Astrocyte of the cerebellum (primary cell): ENCODE measurements at regions not wholly inside any gene's neighbourhood (a gene's known extent, or its start where the extent isn't known, plus 50 kb on each side); places are given as distances from the start of the nearest gene placed in this dataset.

ENCODE experiments used
- DNase-seq: peaks from one replicate; pipeline ENCODE4 v3.0.0-alpha.2; 2011; ENCODE audit warnings: low read depth
- H3K4me3 ChIP-seq: 2 replicates; pipeline ENCODE4 v1.5.1; 2011; ENCODE audit warnings: mild to moderate bottlenecking, low read depth, low read length, moderate library complexity
- in situ Hi-C: cut with HindIII; loops from 2 replicates; pipeline ENCODE4 v1.10.0; 2017; ENCODE audit warnings: low sequenced_read_pairs
- TF ChIP-seq, protein P1 (sequence below): IDR thresholded peaks from 2 replicates; pipeline ENCODE4 v1.5.1; 2012; ENCODE audit warnings: low read length, low read depth, moderate library complexity, mild to moderate bottlenecking; ENCODE audit errors: missing control alignments

DNA sequence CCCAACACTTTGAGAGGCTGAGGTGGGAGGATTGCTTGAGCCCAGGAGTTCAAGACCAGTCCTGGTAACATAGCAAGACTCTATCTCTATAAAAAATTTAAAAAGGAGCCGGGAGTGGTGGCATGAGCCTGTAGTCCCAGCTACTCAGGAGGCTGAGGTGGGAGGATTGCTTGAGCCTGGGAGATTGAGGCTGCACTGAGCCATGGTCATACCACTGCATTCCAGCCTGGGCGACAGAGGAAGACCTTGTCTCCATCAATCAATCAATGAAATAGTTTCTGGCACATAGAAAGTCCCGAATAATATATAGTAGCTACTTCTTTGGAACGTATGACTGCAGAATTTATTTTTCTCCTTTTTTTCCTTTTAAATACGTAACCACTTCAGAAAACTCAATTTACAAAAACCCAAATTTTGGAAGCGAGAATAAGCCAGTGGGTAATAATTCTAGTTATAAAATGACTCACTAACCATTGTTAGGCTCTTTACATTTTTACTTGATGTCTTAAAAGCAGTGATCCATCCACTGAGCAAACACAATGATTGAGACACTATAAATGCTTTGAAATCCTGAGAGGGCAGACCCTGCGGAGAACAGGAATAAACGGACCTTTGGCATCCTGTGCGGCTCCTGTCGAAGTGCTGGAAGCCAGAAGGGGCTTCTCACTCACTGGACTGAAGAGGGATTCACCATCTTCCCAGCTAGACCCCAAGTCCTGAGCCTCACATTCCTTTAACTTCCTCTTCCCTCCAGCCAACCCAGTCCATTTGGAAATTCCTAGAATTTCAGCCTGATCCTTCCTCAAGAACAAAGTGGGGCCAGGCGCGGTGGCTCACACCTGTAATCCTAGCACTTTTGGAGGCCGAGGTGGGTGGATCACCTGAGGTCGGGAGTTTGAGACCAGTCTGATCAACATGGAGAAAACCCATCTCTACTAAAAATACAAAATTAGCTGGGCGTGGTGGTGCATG lies 68.4 kb upstream of the MFGE8 start:
- in situ Hi-C loops = no loop called here
- no peak overlapping the region for H3K4me3 ChIP-seq
- TF ChIP-seq, protein P1, sequence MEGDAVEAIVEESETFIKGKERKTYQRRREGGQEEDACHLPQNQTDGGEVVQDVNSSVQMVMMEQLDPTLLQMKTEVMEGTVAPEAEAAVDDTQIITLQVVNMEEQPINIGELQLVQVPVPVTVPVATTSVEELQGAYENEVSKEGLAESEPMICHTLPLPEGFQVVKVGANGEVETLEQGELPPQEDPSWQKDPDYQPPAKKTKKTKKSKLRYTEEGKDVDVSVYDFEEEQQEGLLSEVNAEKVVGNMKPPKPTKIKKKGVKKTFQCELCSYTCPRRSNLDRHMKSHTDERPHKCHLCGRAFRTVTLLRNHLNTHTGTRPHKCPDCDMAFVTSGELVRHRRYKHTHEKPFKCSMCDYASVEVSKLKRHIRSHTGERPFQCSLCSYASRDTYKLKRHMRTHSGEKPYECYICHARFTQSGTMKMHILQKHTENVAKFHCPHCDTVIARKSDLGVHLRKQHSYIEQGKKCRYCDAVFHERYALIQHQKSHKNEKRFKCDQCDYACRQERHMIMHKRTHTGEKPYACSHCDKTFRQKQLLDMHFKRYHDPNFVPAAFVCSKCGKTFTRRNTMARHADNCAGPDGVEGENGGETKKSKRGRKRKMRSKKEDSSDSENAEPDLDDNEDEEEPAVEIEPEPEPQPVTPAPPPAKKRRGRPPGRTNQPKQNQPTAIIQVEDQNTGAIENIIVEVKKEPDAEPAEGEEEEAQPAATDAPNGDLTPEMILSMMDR = no peak
- DNase-seq = no peak

DNA sequence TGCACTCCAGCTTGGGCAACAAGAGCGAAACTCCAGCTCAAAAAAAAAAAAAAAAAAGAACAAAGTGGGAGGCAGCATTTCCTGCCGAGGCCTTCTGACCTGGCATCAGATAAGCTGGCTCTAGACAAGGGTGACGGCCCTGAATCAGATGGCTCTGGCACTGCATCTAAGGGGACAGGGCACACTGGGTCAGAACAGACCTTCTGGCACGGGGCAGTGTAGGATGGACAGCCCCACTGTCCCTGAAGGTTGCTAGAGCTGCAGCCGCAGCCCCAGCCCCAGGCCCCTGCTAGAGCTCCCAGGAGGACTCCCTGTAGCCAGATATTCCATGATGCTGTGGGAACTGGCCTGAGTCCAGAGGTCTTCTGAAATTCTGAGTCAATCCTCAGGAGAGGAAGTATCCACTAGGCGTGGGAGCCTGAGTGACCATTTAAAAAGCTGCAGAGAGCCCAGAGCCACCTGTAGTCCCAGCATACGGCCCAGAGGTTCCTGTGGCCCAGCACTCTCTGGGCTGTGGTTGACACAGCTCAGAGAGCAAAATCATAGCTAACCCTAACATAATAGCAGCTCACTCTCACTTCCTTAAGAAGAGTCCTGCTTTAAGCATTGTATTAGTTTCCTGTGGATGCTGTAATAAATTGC lies 69.2 kb upstream of the MFGE8 start:
- TF ChIP-seq, protein P1 = no peak
- in situ Hi-C loops = no loop called here
- peak; percentile 19 for DNase-seq
- no peak overlapping the region for H3K4me3 ChIP-seq

DNA sequence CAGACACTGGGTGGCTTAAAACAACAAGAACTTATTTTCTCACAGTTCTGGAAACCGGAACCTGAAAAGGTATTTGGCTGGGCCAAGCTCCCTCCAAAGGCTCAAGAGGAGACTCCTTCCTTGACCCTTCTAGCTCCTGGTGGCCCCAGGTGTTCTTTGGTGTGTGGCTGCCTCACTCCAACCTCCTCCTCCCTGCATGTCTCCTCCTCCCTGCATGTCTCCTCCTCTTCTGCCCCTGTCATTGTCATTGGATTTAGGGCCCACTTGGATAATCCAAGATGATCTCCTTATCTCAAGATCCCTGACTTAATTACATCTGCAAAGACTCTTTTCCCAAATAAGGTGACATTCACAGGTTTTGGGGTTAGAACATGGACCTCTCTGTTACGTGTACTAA lies 69.8 kb upstream of the MFGE8 start:
- in situ Hi-C loops = no loop called here
- DNase-seq = no peak
- TF ChIP-seq, protein P1 = no peak
- no peak overlapping the region for H3K4me3 ChIP-seq

DNA sequence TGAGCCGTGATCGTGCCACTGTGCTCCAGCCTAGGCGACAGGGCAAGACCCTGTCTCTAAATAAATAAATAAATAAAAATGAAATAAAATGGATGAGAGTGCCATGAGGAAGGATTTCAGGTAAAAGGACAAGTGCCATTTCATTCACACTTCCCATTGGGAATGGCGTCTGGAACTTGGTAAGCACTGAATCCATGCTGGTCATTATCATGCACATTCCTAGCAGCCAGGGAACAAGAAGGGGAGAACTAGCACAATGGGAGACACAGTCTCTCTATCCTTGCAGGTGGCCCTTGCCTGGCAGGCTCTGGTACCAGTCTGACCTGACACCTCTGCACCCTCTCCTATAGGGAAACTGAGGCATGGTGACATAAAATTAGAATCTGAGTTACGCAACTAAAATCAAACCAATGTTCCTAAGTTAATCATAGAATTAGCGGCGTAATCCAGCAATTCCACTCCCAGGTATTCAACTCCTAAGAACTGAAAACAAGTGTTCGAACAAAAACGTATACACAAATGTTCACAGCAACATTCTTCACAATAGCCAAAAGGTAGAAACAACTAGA lies 70.8 kb upstream of the MFGE8 start:
- in situ Hi-C loops = no loop called here
- DNase-seq = no peak
- TF ChIP-seq, protein P1 = no peak
- H3K4me3 ChIP-seq = no peak overlapping the region

DNA sequence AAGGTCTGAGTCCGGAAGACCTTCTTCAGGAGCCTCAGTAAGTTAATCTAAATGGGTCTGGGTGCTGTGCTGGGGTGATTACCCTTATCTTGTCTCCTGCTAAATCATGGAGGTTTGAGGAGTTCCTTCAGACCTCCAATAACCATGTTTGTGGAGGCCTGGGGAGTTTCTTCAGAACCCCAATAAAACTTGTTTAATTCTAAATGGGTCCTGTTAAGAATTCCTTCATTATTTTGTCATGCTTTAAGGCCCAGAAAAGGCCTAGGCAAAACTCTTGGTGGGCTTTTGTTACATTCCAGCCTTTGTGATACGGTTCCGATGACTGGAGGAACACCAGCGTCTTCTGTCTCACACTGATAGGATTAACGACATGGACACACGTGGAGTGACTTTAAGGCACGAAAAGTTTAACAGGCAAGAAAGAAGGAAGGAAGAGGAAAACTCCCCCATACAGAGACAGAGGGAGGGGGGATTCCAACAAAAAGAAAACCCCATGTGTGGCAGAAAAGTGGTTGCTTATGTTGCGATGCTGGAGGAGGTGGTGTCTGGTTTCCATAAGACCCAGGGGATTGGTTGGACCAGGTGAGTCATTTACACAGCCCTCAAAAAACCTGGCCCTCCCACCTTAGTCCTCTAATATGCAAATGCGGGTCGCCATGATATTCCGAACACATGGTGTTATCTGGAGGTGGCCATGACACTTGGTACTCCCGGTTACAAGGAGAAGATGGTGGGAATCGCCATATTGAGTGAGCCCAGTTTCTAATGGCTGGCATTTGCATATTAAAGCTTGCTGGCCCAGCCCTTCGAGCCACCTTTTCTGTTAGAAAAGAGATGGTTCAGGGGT lies 72.6 kb upstream of the MFGE8 start:
- DNase-seq = no peak
- in situ Hi-C loops = no loop called here
- TF ChIP-seq, protein P1 = no peak
- no peak overlapping the region for H3K4me3 ChIP-seq
